ENCODE measurements at regions not wholly inside any gene's neighbourhood (a gene's known extent, or its start where the extent isn't known, plus 50 kb on each side); places are given as distances from the start of the nearest gene placed in this dataset.

DNA sequence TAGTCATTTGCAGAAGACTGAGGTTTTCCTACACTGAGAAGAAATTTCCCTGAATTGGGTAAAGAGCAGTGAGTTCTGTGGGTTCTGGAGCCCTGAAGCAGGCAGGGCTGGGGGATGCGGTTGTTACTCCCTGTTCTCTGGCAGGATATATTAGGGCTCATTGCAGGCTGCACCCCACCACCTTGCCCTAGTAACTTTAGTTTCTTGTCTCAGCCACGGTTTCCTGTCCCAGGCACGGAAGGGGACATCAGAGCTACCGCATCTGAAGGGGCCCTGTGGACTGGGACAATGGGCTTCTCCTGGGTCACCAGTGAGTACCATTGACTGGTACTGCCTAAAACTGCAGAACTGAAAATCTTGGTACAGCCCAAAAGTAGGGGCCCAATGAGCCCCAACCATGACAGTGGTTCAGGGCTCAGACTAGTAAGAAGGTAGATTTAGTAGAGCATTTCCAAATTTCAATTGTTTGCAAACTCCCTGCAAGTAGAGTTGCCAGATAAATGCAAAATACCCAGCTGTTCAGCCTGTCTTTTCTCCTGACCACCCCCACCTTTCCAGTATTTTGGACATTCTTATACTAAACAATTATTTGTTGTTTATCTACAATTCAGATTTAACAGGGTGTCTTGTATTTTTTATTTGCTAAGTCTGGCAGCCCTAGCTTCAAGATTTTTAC is 54.5 kb upstream of the EYA2 start:
- Histone ChIP-seq H4K91ac (ENCODE audit: low read length) (no peak overlapping the region), H4K8ac (ENCODE audit: low read length) (no peak overlapping the region), H3K9ac (ENCODE audit: low read length) (no peak overlapping the region), H2BK15ac (ENCODE audit: low read depth, poor library complexity, severe bottlenecking) (no peak overlapping the region), H3K36me3 (ENCODE audit: control insufficient read depth in 1 of 2, insufficient read depth in 2 of 2, low read depth in 1 of 2, low read length in 2 of 2) (no peaks in the 10 kb centered on the region), H2BK120ac (ENCODE audit: low read depth, low read length) (no peak overlapping the region), H3K4ac (ENCODE audit: low read depth in 1 of 2, low read length in 2 of 2) (no peak overlapping the region), H2BK12ac (ENCODE audit: low read length in 2 of 2) (no peak overlapping the region), H3K23ac (ENCODE audit: low read length in 2 of 2) (no peak overlapping the region), H3K4me2 (ENCODE audit: low read length, poor library complexity, severe bottlenecking) (no peak overlapping the region), H3K14ac (ENCODE audit: low read length in 2 of 2) (no peak overlapping the region), H3K27me3 (ENCODE audit: control insufficient read depth in 1 of 2, insufficient read depth in 1 of 2, low read length in 2 of 2) (peaks cover 0 to 20% of the 10 kb centered on the region in 2 experiments), H3K27ac (ENCODE audit: low read length, poor library complexity, severe bottlenecking) (no peak overlapping the region), H2AK5ac (ENCODE audit: low read length, severe bottlenecking) (no peak overlapping the region), H3K18ac (ENCODE audit: low read depth in 1 of 2, low read length in 2 of 2) (no peak overlapping the region), H3K4me3 (ENCODE audit: insufficient read depth in 1 of 2, low read depth in 1 of 2, low read length in 2 of 2) (no peak overlapping the region), H3K79me1 (replicated peaks; ENCODE audit: low read length, poor library complexity, severe bottlenecking) (no peaks in the 10 kb centered on the region), H3K4me1 (ENCODE audit: control insufficient read depth, insufficient read depth, low read depth, low read length) (no peaks in the 10 kb centered on the region), H3K9me3 (ENCODE audit: control insufficient read depth, low read length) (no peaks in the 10 kb centered on the region), H2BK5ac (ENCODE audit: low read depth, low read length, poor library complexity, severe bottlenecking) (no peak overlapping the region), H2AFZ (ENCODE audit: low read depth, low read length) (no peak overlapping the region)
- DNase-seq = no peak
- WGBS = 82% methylated on average over 4 of the region's 4 CpGs
